Sigmoid colon (tissue), 4 donors: ENCODE measurements at regions not wholly inside any gene's neighbourhood (a gene's known extent, or its start where the extent isn't known, plus 50 kb on each side); places are given as distances from the start of the nearest gene placed in this dataset.
"Not testable (repeated sequence)": the region's sequence is repeated elsewhere in the genome, so short reads cannot be mapped to it uniquely, and the experiment has no call there.

Source experiments
- CTCF ChIP-seq, 4 experiments: fragments of 450-650 bp in 3 of 4; fragments of 200-600 bp in 1 of 4; IDR thresholded peaks; one replicate each; pipeline ENCODE4 v1.5.1; 2016 to 2019; ENCODE audit warnings: antibody characterized with exemption in 4 of 4, mild to moderate bottlenecking in 3 of 4, moderate library complexity in 2 of 4
- POLR2A ChIP-seq, 2 donors: fragments of 450-650 bp; IDR thresholded peaks; one replicate each; pipeline ENCODE4 v1.6.1; 2016; ENCODE audit warnings: antibody characterized with exemption in 2 of 2, mild to moderate bottlenecking in 2 of 2, moderate library complexity in 2 of 2
- POLR2AphosphoS5 ChIP-seq, 4 donors: sonication (generic); formaldehyde crosslinking; IDR thresholded peaks; one replicate each; pipeline ENCODE4 v1.6.1; 2017; ENCODE audit warnings: antibody characterized with exemption in 4 of 4

DNA sequence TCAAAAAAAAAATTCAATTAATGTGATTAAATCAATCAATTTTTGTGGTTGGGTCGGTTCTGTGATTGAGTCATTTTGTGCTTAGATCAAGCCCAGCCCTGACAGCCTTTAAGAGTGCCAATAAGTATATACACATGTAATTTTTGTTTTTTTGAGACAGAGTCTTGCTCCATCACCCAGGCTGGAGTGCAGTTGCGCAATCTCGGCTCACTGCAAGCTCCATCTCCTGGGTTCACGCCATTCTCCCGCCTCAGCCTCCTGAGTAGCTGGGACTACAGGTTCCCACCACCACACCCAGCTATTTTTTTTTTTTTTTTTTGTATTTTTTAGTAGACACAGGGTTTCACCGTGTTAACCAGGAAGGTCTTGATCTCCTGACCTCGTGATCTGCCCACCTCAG is 887.1 kb upstream of the ZNF722 start:
- not testable (repeated sequence) for TF ChIP-seq CTCF, POLR2AphosphoS5, POLR2A (IDR thresholded peaks at IDR 0.05)
